IMR-90 (cell line): ENCODE measurements at regions not wholly inside any gene's neighbourhood (a gene's known extent, or its start where the extent isn't known, plus 50 kb on each side); places are given as distances from the start of the nearest gene placed in this dataset.
A peak's percentile ranks its signal among the peaks of the same experiment; 100 is the strongest.

Experiments used
- ATAC-seq: fragments of 200-7000 bp; cut with Tn5 transposase; 2 replicates; pipeline ENCODE4 v1.9.1; 2020; ENCODE audit warnings: low read depth, mild to moderate bottlenecking, moderate library complexity
- BruUV-seq: library from RNA; stranded (reverse); fragments of 400-500 nt; replicated peaks from 2 replicates; lab custom pipeline; 2021; lab: Mats Ljungman, UMichigan
- CTCF ChIA-PET: fragments of 300-600 bp; formaldehyde crosslinking; extraction: SDS; loops from one replicate; lab custom pipeline; 2021; ENCODE audit warnings: antibody characterized with exemption; lab: Yijun Ruan, JAX
- POLR2A ChIA-PET: fragments of 300-600 bp; sonication (Branson Sonifier 250); formaldehyde crosslinking; loops from one replicate; lab custom pipeline; 2022; ENCODE audit warnings: antibody characterized with exemption; ENCODE audit not compliant: unreplicated experiment; lab: Charles Lee
- DNase-seq: peaks from one replicate; pipeline ENCODE4 v3.0.0; 2013
- H2AFZ ChIP-seq: replicated peaks from 2 replicates; pipeline ENCODE3; 2013; ENCODE audit warnings: low read length, mild to moderate bottlenecking; ENCODE audit not compliant: poor library complexity
- H2AK5ac ChIP-seq: 2 replicates; pipeline ENCODE4 v1.6.1; 2013; ENCODE audit warnings: low read depth, low read length, inconsistent platforms
- H2AK9ac ChIP-seq: replicated peaks from 2 replicates; pipeline ENCODE3; 2013; ENCODE audit warnings: mild to moderate bottlenecking, low read depth, low read length, moderate library complexity; ENCODE audit not compliant: poor library complexity
- H2BK120ac ChIP-seq: 2 replicates; pipeline ENCODE4 v1.6.1; 2013; ENCODE audit warnings: low read depth, low read length, inconsistent platforms
- H2BK15ac ChIP-seq: 3 replicates; pipeline ENCODE4 v1.6.1; 2013; ENCODE audit warnings: low read depth, low read length, inconsistent platforms
- H2BK20ac ChIP-seq: 2 replicates; pipeline ENCODE4 v1.6.1; 2013; ENCODE audit warnings: low read depth, mild to moderate bottlenecking, inconsistent platforms, low read length, moderate library complexity
- H2BK5ac ChIP-seq: 2 replicates; pipeline ENCODE4 v1.6.1; 2013; ENCODE audit warnings: mild to moderate bottlenecking, low read depth, low read length, inconsistent platforms; ENCODE audit not compliant: poor library complexity, severe bottlenecking
- H3K14ac ChIP-seq: replicated peaks from 2 replicates; pipeline ENCODE4 v1.6.1; 2013; ENCODE audit warnings: low read depth, low read length, inconsistent platforms
- H3K18ac ChIP-seq: 2 replicates; pipeline ENCODE4 v1.6.1; 2013; ENCODE audit warnings: low read depth, low read length, control low read depth
- H3K23ac ChIP-seq: 2 replicates; pipeline ENCODE4 v1.6.1; 2013; ENCODE audit warnings: low read depth, low read length, inconsistent platforms
- H3K27ac ChIP-seq: 2 replicates; pipeline ENCODE4 v1.5.1; 2013; ENCODE audit warnings: mild to moderate bottlenecking, control low read depth, low read length; ENCODE audit not compliant: insufficient read depth
- H3K27me3 ChIP-seq: 2 replicates; pipeline ENCODE4 v1.6.1; 2013; ENCODE audit warnings: low read length; ENCODE audit not compliant: control insufficient read depth, insufficient read depth
- H3K36me3 ChIP-seq: 2 replicates; pipeline ENCODE4 v1.6.1; 2013; ENCODE audit warnings: low read length, mixed read lengths; ENCODE audit not compliant: control insufficient read depth, insufficient read depth
- H3K4ac ChIP-seq: 2 replicates; pipeline ENCODE4 v1.6.1; 2013; ENCODE audit warnings: low read depth, low read length, inconsistent platforms
- H3K4me1 ChIP-seq: 2 replicates; pipeline ENCODE4 v1.6.1; 2013; ENCODE audit warnings: low read length, mixed read lengths; ENCODE audit not compliant: control insufficient read depth, insufficient read depth
- H3K4me2 ChIP-seq: 2 replicates; pipeline ENCODE4 v1.6.1; 2013; ENCODE audit warnings: low read depth, mild to moderate bottlenecking, control low read depth, low read length, moderate library complexity
- H3K4me3 ChIP-seq: 2 replicates; pipeline ENCODE4 v1.5.1; 2013; ENCODE audit warnings: low read depth, mild to moderate bottlenecking, control low read depth, low read length, moderate library complexity; ENCODE audit not compliant: insufficient read depth
- H3K56ac ChIP-seq: 2 replicates; pipeline ENCODE4 v1.6.1; 2013; ENCODE audit warnings: low read length, inconsistent platforms; ENCODE audit not compliant: insufficient read depth; ENCODE audit errors: extremely low read depth
- H3K79me1 ChIP-seq, 2 experiments: 2 replicates each; pipeline ENCODE4 v1.6.1; 2013; ENCODE audit warnings: low read length in 2 of 2, inconsistent platforms in 1 of 2, low read depth in 1 of 2
- H3K9ac ChIP-seq: 2 replicates; pipeline ENCODE4 v1.6.1; 2013; ENCODE audit warnings: low read depth, low read length, control low read depth
- H3K9me1 ChIP-seq: 2 replicates; pipeline ENCODE4 v1.6.1; 2013; ENCODE audit warnings: low read length, inconsistent platforms; ENCODE audit not compliant: insufficient read depth
- H3K9me3 ChIP-seq: 2 replicates; pipeline ENCODE4 v1.6.1; 2013; ENCODE audit warnings: low read length; ENCODE audit not compliant: control insufficient read depth, insufficient read depth
- H4K20me1 ChIP-seq: 2 replicates; pipeline ENCODE4 v1.6.1; 2013; ENCODE audit warnings: low read length, inconsistent platforms; ENCODE audit not compliant: insufficient read depth
- H4K5ac ChIP-seq: 2 replicates; pipeline ENCODE4 v1.6.1; 2013; ENCODE audit warnings: mild to moderate bottlenecking, low read depth, low read length, control low read depth
- H4K8ac ChIP-seq, 2 experiments: 2 replicates each; pipeline ENCODE4 v1.6.1; 2013; ENCODE audit warnings: low read depth in 2 of 2, low read length in 2 of 2, control low read depth in 1 of 2, inconsistent platforms in 1 of 2
- H4K91ac ChIP-seq: 2 replicates; pipeline ENCODE4 v1.6.1; 2013; ENCODE audit warnings: low read depth, low read length, inconsistent platforms; ENCODE audit not compliant: insufficient read depth
- BHLHE40 ChIP-seq: fragments of 150-350 bp; IDR thresholded peaks from 2 replicates; pipeline ENCODE4 v1.6.1; 2016; ENCODE audit warnings: mild to moderate bottlenecking, low read depth, low read length
- RCOR1 ChIP-seq: IDR thresholded peaks from 2 replicates; pipeline ENCODE4 v1.6.1; 2012; ENCODE audit warnings: mild to moderate bottlenecking, low read length, improper control_type of control experiment; ENCODE audit not compliant: insufficient replicate concordance
- USF2 ChIP-seq: fragments of 150-350 bp; IDR thresholded peaks from 2 replicates; pipeline ENCODE4 v1.6.1; 2017; ENCODE audit warnings: mild to moderate bottlenecking, antibody characterized with exemption, low read length, low read depth
- WGBS, 2 experiments: methylation state at CpG; one replicate each; pipeline versions ENCODE4 v1.1.5 to v1.1.7; 2013; ENCODE audit warnings: missing lambda C conversion rate in 2 of 2; ENCODE audit not compliant: insufficient read length in 1 of 2; ENCODE audit errors: extremely low coverage in 2 of 2; 5-methylcytosine and 5-hydroxymethylcytosine counted together
- dilution Hi-C: fragments of 300-500 bp; cut with HindIII; formaldehyde crosslinking; loops from one replicate; pipeline ENCODE4 v1.14.3; 2018; ENCODE audit warnings: low sequenced_read_pairs; ENCODE audit not compliant: unreplicated experiment
- in situ Hi-C: fragments of 300-500 bp; cut with MboI; formaldehyde crosslinking; loops from 3 replicates; pipeline ENCODE4 v1.14.3; 2019; ENCODE audit warnings: low sequenced_read_pairs, inconsistent platforms, mixed read lengths
- intact Hi-C: fragments of 100-400 bp; cut with micrococcal nuclease; formaldehyde crosslinking; loops from 2 replicates; pipeline ENCODE4 v1.10.0; 2022

- Histone ChIP-seq H3K27ac (no peak overlapping the region; the same call in 1 of the 2 replicates), H2BK15ac (no peak overlapping the region), H4K8ac (no peak overlapping the region), H3K9ac (no peak overlapping the region), H3K56ac (no peak overlapping the region), H2BK5ac (peak overlapping the region; percentile 2), H3K4me2 (peak overlapping the region; percentile 83), H3K4me1 (no peaks in the 10 kb centered on the region; the same call in 1 of the 2 replicates), H4K5ac (no peak overlapping the region), H2AFZ (no peak overlapping the region), H3K79me1 (no peaks in the 10 kb centered on the region), H4K20me1 (no peaks in the 10 kb centered on the region), H3K36me3 (no peaks in the 10 kb centered on the region), H3K27me3 (peaks cover 5% of the 10 kb centered on the region), H3K23ac (no peak overlapping the region; the same call in 1 of the 2 replicates), H2AK9ac (no peak overlapping the region), H3K9me1 (no peaks in the 10 kb centered on the region), H3K4me3 (no peak overlapping the region), H3K18ac (peak overlapping the region; percentile 29; the same call in 1 of the 2 replicates), H2BK20ac (no peak overlapping the region), H3K4ac (no peak overlapping the region), H2AK5ac (no peak overlapping the region), H4K91ac (no peak overlapping the region), H2BK120ac (no peak overlapping the region), H3K9me3 (peaks cover 5% of the 10 kb centered on the region), H3K14ac (no peak overlapping the region)
- CTCF ChIA-PET = no interaction called here
- intact Hi-C loops = no loop called here
- no TSS peak for BruUV-seq
- dilution Hi-C loops = no loop called here
- peak; percentile 1 for DNase-seq
- POLR2A ChIA-PET = no interaction called here
- no CpG with 5 or more reads among the region's 5 CpGs for WGBS, 2 experiments
- TF ChIP-seq BHLHE40 (no peak), USF2 (no peak), RCOR1 (no peak)
- no peak for ATAC-seq
- in situ Hi-C loops = no loop called here
Measured at GRCh38 chr4:147049946-147050345, 104.3 kb upstream of the TTC29 start.
